RWPE1 (cell line): ENCODE measurements at regions not wholly inside any gene's neighbourhood (a gene's known extent, or its start where the extent isn't known, plus 50 kb on each side); places are given as distances from the start of the nearest gene placed in this dataset.
"Not testable (repeated sequence)": the region's sequence is repeated elsewhere in the genome, so short reads cannot be mapped to it uniquely, and the experiment has no call there.

Experiments
- CTCF ChIA-PET: fragments of 350-600 bp; sonication (Branson Sonifier 250); formaldehyde crosslinking; extraction: SDS; loops from one replicate; lab custom pipeline; 2021; lab: Yijun Ruan, JAX
- POLR2A ChIA-PET: fragments of 400-600 bp; formaldehyde crosslinking; extraction: SDS; loops from one replicate; lab custom pipeline; 2020; ENCODE audit warnings: antibody characterized with exemption; ENCODE audit not compliant: low non-redundant PET; lab: Yijun Ruan, JAX
- DNase-seq: peaks from one replicate; pipeline ENCODE4 v3.0.0; 2012; ENCODE audit warnings: low spot score
- H3K27ac ChIP-seq: fragments of 450-650 bp; 2 replicates; pipeline ENCODE4 v1.5.1; 2017
- CTCF ChIP-seq: fragments of 450-650 bp; conservative IDR thresholded peaks from 2 replicates; pipeline ENCODE4 v1.5.1; 2017; ENCODE audit warnings: low read depth, mild to moderate bottlenecking

- no peak for TF ChIP-seq CTCF
- DNase-seq = no peak
- ChIA-PET POLR2A (no interaction called here), CTCF (no interaction called here)
- no peak overlapping the region for H3K27ac ChIP-seq
Observed at GRCh38 chr11:134978388-134979088, 566.5 kb upstream of the B3GAT1 start.

GRCh38 chr11:134976551-134976950 is 564.5 kb upstream of the B3GAT1 start:
- no peak for TF ChIP-seq CTCF
- CTCF ChIA-PET = no interaction called here
- no peak overlapping the region for H3K27ac ChIP-seq
- DNase-seq = no peak
- POLR2A ChIA-PET = no interaction called here

GRCh38 chr11:134975866-134976376 is 563.9 kb upstream of the B3GAT1 start:
- DNase-seq = no peak
- ChIA-PET POLR2A (no interaction called here), CTCF (no interaction called here)
- no peak overlapping the region for H3K27ac ChIP-seq
- TF ChIP-seq CTCF = no peak

DNA sequence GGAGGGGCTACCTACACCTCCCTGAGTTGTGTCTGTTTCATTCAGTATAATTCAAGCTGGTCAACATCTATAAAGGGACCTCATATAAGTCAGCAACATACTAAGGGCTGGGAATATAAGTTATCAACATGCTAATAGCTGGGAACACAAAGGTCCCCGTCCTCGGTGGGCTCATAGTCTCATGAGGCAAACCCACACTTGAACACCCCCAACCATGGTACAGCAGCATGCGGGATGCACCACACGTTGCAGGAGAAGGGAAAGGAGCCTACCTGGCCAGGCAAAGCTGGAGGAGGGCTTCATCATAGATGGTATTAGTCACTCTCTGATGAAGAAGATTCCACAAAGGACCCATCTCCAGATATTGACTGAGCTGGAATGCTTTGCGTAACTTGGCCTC is 561.8 kb upstream of the B3GAT1 start:
- CTCF ChIA-PET = interaction anchor here (1.2 kb wide), 1 partner anchor 11 kb away, joined by 3 read pairs; no protein-coding TSS in a partner anchor
- POLR2A ChIA-PET = no interaction called here
- TF ChIP-seq CTCF = no peak
- no peak for DNase-seq
- no peak overlapping the region for H3K27ac ChIP-seq

DNA sequence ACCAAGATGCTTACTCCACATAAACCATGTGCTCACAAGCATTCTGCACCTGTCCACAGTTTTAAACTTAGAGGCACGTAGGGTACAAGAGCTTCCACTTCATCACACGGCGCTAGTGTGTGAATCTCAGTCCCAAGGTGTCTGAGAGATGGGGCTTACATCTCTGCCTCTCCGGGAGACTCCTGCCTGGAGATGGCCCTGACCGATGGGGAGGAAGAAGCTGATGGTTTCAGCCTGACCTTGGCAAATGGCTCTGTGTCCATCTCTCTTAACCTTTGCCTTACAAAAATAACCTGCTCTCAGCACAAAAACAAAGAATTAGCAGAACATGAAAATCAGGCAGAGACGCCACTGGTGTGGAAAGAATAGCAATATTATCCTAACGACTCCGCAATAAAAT is 559.3 kb upstream of the B3GAT1 start:
- CTCF ChIA-PET = no interaction called here
- no peak overlapping the region for H3K27ac ChIP-seq
- no peak for DNase-seq
- TF ChIP-seq CTCF = no peak
- POLR2A ChIA-PET = no interaction called here

- DNase-seq = no peak
- no peak overlapping the region for H3K27ac ChIP-seq
- POLR2A ChIA-PET = no interaction called here
- CTCF ChIA-PET = no interaction called here
- TF ChIP-seq CTCF = no peak
Observed at GRCh38 chr11:134967746-134968145, 555.7 kb upstream of the B3GAT1 start.

DNA sequence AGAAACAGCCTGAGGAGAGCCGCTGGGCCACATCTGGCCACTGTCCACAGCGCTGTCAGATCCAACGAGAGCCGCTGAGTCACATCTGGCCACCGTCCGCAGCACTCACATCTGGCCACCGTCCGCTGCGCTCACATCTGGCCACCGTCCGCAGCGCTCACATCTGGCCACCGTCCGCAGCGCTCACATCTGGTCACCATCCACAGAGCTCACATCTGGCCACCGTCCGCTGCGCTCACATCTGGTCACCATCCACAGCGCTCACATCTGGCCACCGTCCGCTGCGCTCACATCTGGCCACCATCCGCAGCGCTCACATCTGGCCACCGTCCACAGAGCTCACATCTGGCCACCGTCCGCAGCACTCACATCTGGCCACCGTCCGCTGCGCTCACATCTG is 549.3 kb upstream of the B3GAT1 start:
- DNase-seq, POLR2A ChIA-PET, H3K27ac ChIP-seq, CTCF ChIA-PET: not testable (repeated sequence)
